ENCODE measurements at regions not wholly inside any gene's neighbourhood (a gene's known extent, or its start where the extent isn't known, plus 50 kb on each side); places are given as distances from the start of the nearest gene placed in this dataset.

- Histone ChIP-seq H3K27ac (ENCODE audit: low read depth, low read length) (no peak overlapping the region), H3K4me3 (ENCODE audit: low read length in 3 of 3) (no peak overlapping the region), H3K9ac (ENCODE audit: low read depth in 1 of 3, low read length in 3 of 3) (no peak overlapping the region), H3K9me3 (ENCODE audit: control insufficient read depth in 3 of 3, low read length in 3 of 3) (no peaks in the 10 kb centered on the region), H3K27me3 (ENCODE audit: control insufficient read depth in 3 of 3, insufficient read depth in 3 of 3, low read length in 3 of 3) (no peaks in the 10 kb centered on the region), H3K4me1 (ENCODE audit: control insufficient read depth in 3 of 3, insufficient read depth in 3 of 3, low read length in 3 of 3) (no peaks in the 10 kb centered on the region), H3K36me3 (ENCODE audit: control insufficient read depth in 3 of 3, insufficient read depth in 3 of 3, low read length in 3 of 3) (no peaks in the 10 kb centered on the region)
Measured at GRCh38 chr4:181043486-181043885, 1199.7 kb upstream of the TENM3 start.

GRCh38 chr4:181046809-181047208 lies 1196.4 kb upstream of the TENM3 start:
- Histone ChIP-seq H3K36me3 (ENCODE audit: control insufficient read depth in 3 of 3, insufficient read depth in 3 of 3, low read length in 3 of 3) (no peaks in the 10 kb centered on the region), H3K9me3 (ENCODE audit: control insufficient read depth in 3 of 3, low read length in 3 of 3) (no peaks in the 10 kb centered on the region), H3K27ac (ENCODE audit: low read depth, low read length) (no peak overlapping the region), H3K4me3 (ENCODE audit: low read length in 3 of 3) (no peak overlapping the region), H3K9ac (ENCODE audit: low read depth in 1 of 3, low read length in 3 of 3) (no peak overlapping the region), H3K4me1 (ENCODE audit: control insufficient read depth in 3 of 3, insufficient read depth in 3 of 3, low read length in 3 of 3) (no peaks in the 10 kb centered on the region), H3K27me3 (ENCODE audit: control insufficient read depth in 3 of 3, insufficient read depth in 3 of 3, low read length in 3 of 3) (no peaks in the 10 kb centered on the region)

- Histone ChIP-seq H3K9me3 (ENCODE audit: control insufficient read depth in 3 of 3, low read length in 3 of 3) (no peaks in the 10 kb centered on the region), H3K4me3 (ENCODE audit: low read length in 3 of 3) (no peak overlapping the region), H3K9ac (ENCODE audit: low read depth in 1 of 3, low read length in 3 of 3) (no peak overlapping the region), H3K27me3 (ENCODE audit: control insufficient read depth in 3 of 3, insufficient read depth in 3 of 3, low read length in 3 of 3) (no peaks in the 10 kb centered on the region), H3K4me1 (ENCODE audit: control insufficient read depth in 3 of 3, insufficient read depth in 3 of 3, low read length in 3 of 3) (no peaks in the 10 kb centered on the region), H3K36me3 (ENCODE audit: control insufficient read depth in 3 of 3, insufficient read depth in 3 of 3, low read length in 3 of 3) (no peaks in the 10 kb centered on the region), H3K27ac (ENCODE audit: low read depth, low read length) (no peak overlapping the region)
Measured at GRCh38 chr4:181051931-181052330, 1191.3 kb upstream of the TENM3 start.

- Histone ChIP-seq H3K27ac (ENCODE audit: low read depth, low read length) (no peak overlapping the region), H3K4me1 (ENCODE audit: control insufficient read depth in 3 of 3, insufficient read depth in 3 of 3, low read length in 3 of 3) (no peaks in the 10 kb centered on the region), H3K36me3 (ENCODE audit: control insufficient read depth in 3 of 3, insufficient read depth in 3 of 3, low read length in 3 of 3) (no peaks in the 10 kb centered on the region), H3K9ac (ENCODE audit: low read depth in 1 of 3, low read length in 3 of 3) (no peak overlapping the region), H3K9me3 (ENCODE audit: control insufficient read depth in 3 of 3, low read length in 3 of 3) (no peaks in the 10 kb centered on the region), H3K4me3 (ENCODE audit: low read length in 3 of 3) (no peak overlapping the region), H3K27me3 (ENCODE audit: control insufficient read depth in 3 of 3, insufficient read depth in 3 of 3, low read length in 3 of 3) (no peaks in the 10 kb centered on the region)
Measured at GRCh38 chr4:181061787-181062186, 1181.4 kb upstream of the TENM3 start.

- H3K9ac ChIP-seq (ENCODE audit: low read depth in 1 of 3, low read length in 3 of 3): no peak overlapping the region
- no peaks in the 10 kb centered on the region for H3K27me3 ChIP-seq (ENCODE audit: control insufficient read depth in 3 of 3, insufficient read depth in 3 of 3, low read length in 3 of 3)
- no peaks in the 10 kb centered on the region for H3K4me1 ChIP-seq (ENCODE audit: control insufficient read depth in 3 of 3, insufficient read depth in 3 of 3, low read length in 3 of 3)
- no peak overlapping the region for H3K4me3 ChIP-seq (ENCODE audit: low read length in 3 of 3)
- H3K9me3 ChIP-seq (ENCODE audit: control insufficient read depth in 3 of 3, low read length in 3 of 3): no peaks in the 10 kb centered on the region
- no peaks in the 10 kb centered on the region for H3K36me3 ChIP-seq (ENCODE audit: control insufficient read depth in 3 of 3, insufficient read depth in 3 of 3, low read length in 3 of 3)
- no peak overlapping the region for H3K27ac ChIP-seq (ENCODE audit: low read depth, low read length)
Measured at GRCh38 chr4:181063212-181063611, 1180.0 kb upstream of the TENM3 start.

- Histone ChIP-seq H3K27me3 (ENCODE audit: control insufficient read depth in 3 of 3, insufficient read depth in 3 of 3, low read length in 3 of 3) (no peaks in the 10 kb centered on the region), H3K4me1 (ENCODE audit: control insufficient read depth in 3 of 3, insufficient read depth in 3 of 3, low read length in 3 of 3) (no peaks in the 10 kb centered on the region), H3K27ac (ENCODE audit: low read depth, low read length) (no peak overlapping the region), H3K9me3 (ENCODE audit: control insufficient read depth in 3 of 3, low read length in 3 of 3) (peaks cover 0 to 2% (median 0%) of the 10 kb centered on the region in 3 donors), H3K9ac (ENCODE audit: low read depth in 1 of 3, low read length in 3 of 3) (no peak overlapping the region), H3K4me3 (ENCODE audit: low read length in 3 of 3) (no peak overlapping the region), H3K36me3 (ENCODE audit: control insufficient read depth in 3 of 3, insufficient read depth in 3 of 3, low read length in 3 of 3) (no peaks in the 10 kb centered on the region)
Measured at GRCh38 chr4:181077341-181077740, 1165.9 kb upstream of the TENM3 start.

- H3K4me3 ChIP-seq (ENCODE audit: low read length in 3 of 3): no peak overlapping the region
- no peak overlapping the region for H3K27ac ChIP-seq (ENCODE audit: low read depth, low read length)
- H3K36me3 ChIP-seq (ENCODE audit: control insufficient read depth in 3 of 3, insufficient read depth in 3 of 3, low read length in 3 of 3): no peaks in the 10 kb centered on the region
- no peaks in the 10 kb centered on the region for H3K27me3 ChIP-seq (ENCODE audit: control insufficient read depth in 3 of 3, insufficient read depth in 3 of 3, low read length in 3 of 3)
- H3K9ac ChIP-seq (ENCODE audit: low read depth in 1 of 3, low read length in 3 of 3): no peak overlapping the region
- H3K4me1 ChIP-seq (ENCODE audit: control insufficient read depth in 3 of 3, insufficient read depth in 3 of 3, low read length in 3 of 3): no peaks in the 10 kb centered on the region
- H3K9me3 ChIP-seq (ENCODE audit: control insufficient read depth in 3 of 3, low read length in 3 of 3): peaks cover 0 to 2% (median 0%) of the 10 kb centered on the region in 3 donors
Measured at GRCh38 chr4:181078196-181078595, 1165.0 kb upstream of the TENM3 start.

- Histone ChIP-seq H3K9ac (ENCODE audit: low read depth in 1 of 3, low read length in 3 of 3) (no peak overlapping the region), H3K36me3 (ENCODE audit: control insufficient read depth in 3 of 3, insufficient read depth in 3 of 3, low read length in 3 of 3) (no peaks in the 10 kb centered on the region), H3K27me3 (ENCODE audit: control insufficient read depth in 3 of 3, insufficient read depth in 3 of 3, low read length in 3 of 3) (no peaks in the 10 kb centered on the region), H3K9me3 (ENCODE audit: control insufficient read depth in 3 of 3, low read length in 3 of 3) (no peaks in the 10 kb centered on the region), H3K4me3 (ENCODE audit: low read length in 3 of 3) (no peak overlapping the region), H3K4me1 (ENCODE audit: control insufficient read depth in 3 of 3, insufficient read depth in 3 of 3, low read length in 3 of 3) (no peaks in the 10 kb centered on the region), H3K27ac (ENCODE audit: low read depth, low read length) (no peak overlapping the region)
Measured at GRCh38 chr4:181083757-181084361, 1159.3 kb upstream of the TENM3 start.

GRCh38 chr4:181085557-181085956 lies 1157.6 kb upstream of the TENM3 start:
- no peaks in the 10 kb centered on the region for H3K9me3 ChIP-seq (ENCODE audit: control insufficient read depth in 3 of 3, low read length in 3 of 3)
- H3K9ac ChIP-seq (ENCODE audit: low read depth in 1 of 3, low read length in 3 of 3): no peak overlapping the region
- no peak overlapping the region for H3K4me3 ChIP-seq (ENCODE audit: low read length in 3 of 3)
- H3K27ac ChIP-seq (ENCODE audit: low read depth, low read length): no peak overlapping the region
- no peaks in the 10 kb centered on the region for H3K36me3 ChIP-seq (ENCODE audit: control insufficient read depth in 3 of 3, insufficient read depth in 3 of 3, low read length in 3 of 3)
- H3K4me1 ChIP-seq (ENCODE audit: control insufficient read depth in 3 of 3, insufficient read depth in 3 of 3, low read length in 3 of 3): no peaks in the 10 kb centered on the region
- no peaks in the 10 kb centered on the region for H3K27me3 ChIP-seq (ENCODE audit: control insufficient read depth in 3 of 3, insufficient read depth in 3 of 3, low read length in 3 of 3)

GRCh38 chr4:181105487-181105886 lies 1137.7 kb upstream of the TENM3 start:
- Histone ChIP-seq H3K9ac (ENCODE audit: low read depth in 1 of 3, low read length in 3 of 3) (no peak overlapping the region), H3K9me3 (ENCODE audit: control insufficient read depth in 3 of 3, low read length in 3 of 3) (no peaks in the 10 kb centered on the region), H3K4me1 (ENCODE audit: control insufficient read depth in 3 of 3, insufficient read depth in 3 of 3, low read length in 3 of 3) (no peaks in the 10 kb centered on the region)

More at GRCh38 chr4:181105487-181105886, 1137.7 kb upstream of the TENM3 start:
- Histone ChIP-seq H3K27ac (ENCODE audit: low read depth, low read length) (no peak overlapping the region), H3K36me3 (ENCODE audit: control insufficient read depth in 3 of 3, insufficient read depth in 3 of 3, low read length in 3 of 3) (no peaks in the 10 kb centered on the region), H3K27me3 (ENCODE audit: control insufficient read depth in 3 of 3, insufficient read depth in 3 of 3, low read length in 3 of 3) (no peaks in the 10 kb centered on the region), H3K4me3 (ENCODE audit: low read length in 3 of 3) (no peak overlapping the region)

All from skeletal muscle tissue (tissue), 3 donors.